OCI-LY1 (cell line): ENCODE measurements at regions not wholly inside any gene's neighbourhood (a gene's known extent, or its start where the extent isn't known, plus 50 kb on each side); places are given as distances from the start of the nearest gene placed in this dataset.

Source experiments
- H2AFZ ChIP-seq: fragments of 200-600 bp; sonication (generic), shearing (Covaris generic); 2 replicates; pipeline ENCODE4 v1.6.0; 2014; ENCODE audit warnings: antibody characterized with exemption, mild to moderate bottlenecking, low read length
- H3F3A ChIP-seq: fragments of 200-600 bp; sonication (generic), shearing (Covaris generic); 2 replicates; pipeline ENCODE4 v1.6.0; 2014; ENCODE audit warnings: mild to moderate bottlenecking, antibody characterized with exemption, low read length, moderate library complexity; ENCODE audit not compliant: insufficient read depth
- H3K27ac ChIP-seq: fragments of 200-600 bp; sonication (generic); 2 replicates; pipeline ENCODE4 v1.5.1; 2014; ENCODE audit warnings: low read length, mixed run types, mild to moderate bottlenecking, low read depth; ENCODE audit not compliant: poor library complexity, severe bottlenecking
- H3K27me3 ChIP-seq: fragments of 200-600 bp; sonication (generic); 2 replicates; pipeline ENCODE4 v1.6.0; 2014; ENCODE audit warnings: antibody characterized with exemption, mild to moderate bottlenecking, low read length, moderate library complexity; ENCODE audit not compliant: insufficient read depth
- H3K36me3 ChIP-seq: fragments of 200-600 bp; sonication (generic); 2 replicates; pipeline ENCODE4 v1.6.1; 2014; ENCODE audit warnings: mild to moderate bottlenecking, antibody characterized with exemption, low read length, moderate library complexity, mixed read lengths; ENCODE audit not compliant: insufficient read depth
- H3K4me1 ChIP-seq: fragments of 200-600 bp; sonication (generic); 2 replicates; pipeline ENCODE4 v1.5.1; 2014; ENCODE audit warnings: mild to moderate bottlenecking, low read length, moderate library complexity; ENCODE audit not compliant: insufficient read depth, severe bottlenecking
- H3K4me2 ChIP-seq: fragments of 200-600 bp; sonication (generic), shearing (Covaris generic); 2 replicates; pipeline ENCODE4 v1.6.1; 2014; ENCODE audit warnings: low read length
- H3K4me3 ChIP-seq: fragments of 200-600 bp; sonication (generic); 2 replicates; pipeline ENCODE4 v1.5.1; 2014; ENCODE audit warnings: low read length, low read depth, mild to moderate bottlenecking, mixed read lengths; ENCODE audit not compliant: poor library complexity, severe bottlenecking
- H3K79me2 ChIP-seq: fragments of 200-600 bp; shearing (Covaris generic); 2 replicates; pipeline ENCODE4 v1.6.1; 2016; ENCODE audit warnings: mixed run types, low read length, mixed read lengths; ENCODE audit not compliant: insufficient read depth
- H3K9ac ChIP-seq: fragments of 200-600 bp; sonication (generic), shearing (Covaris generic); 2 replicates; pipeline ENCODE4 v1.6.1; 2014; ENCODE audit warnings: mild to moderate bottlenecking, low read length, mixed read lengths
- H3K9me2 ChIP-seq: fragments of 200-600 bp; sonication (generic), shearing (Covaris generic); 2 replicates; pipeline ENCODE4 v1.6.1; 2014; ENCODE audit warnings: low read depth, mild to moderate bottlenecking, low read length, mixed read lengths
- H3K9me3 ChIP-seq: fragments of 200-600 bp; shearing (Covaris generic); 2 replicates; pipeline ENCODE4 v1.6.1; 2014; ENCODE audit warnings: low read length, mixed read lengths
- H4K20me1 ChIP-seq: fragments of 200-600 bp; sonication (generic), shearing (Covaris generic); 2 replicates; pipeline ENCODE4 v1.6.0; 2016; ENCODE audit warnings: mild to moderate bottlenecking, low read length; ENCODE audit not compliant: insufficient read depth
- CTCF ChIP-seq: fragments of 200-600 bp; sonication (generic), shearing (Covaris generic); IDR thresholded peaks from 2 replicates; pipeline ENCODE4 v1.5.1; 2017; ENCODE audit warnings: mild to moderate bottlenecking, antibody characterized with exemption, low read length, moderate library complexity, mixed read lengths
- EZH2 ChIP-seq: fragments of 200-600 bp; sonication (generic), shearing (Covaris generic); IDR thresholded peaks from 2 replicates; pipeline ENCODE4 v1.8.0; 2017; ENCODE audit warnings: borderline replicate concordance, mixed run types, mild to moderate bottlenecking, antibody characterized with exemption, low read length, moderate library complexity, mixed read lengths

DNA sequence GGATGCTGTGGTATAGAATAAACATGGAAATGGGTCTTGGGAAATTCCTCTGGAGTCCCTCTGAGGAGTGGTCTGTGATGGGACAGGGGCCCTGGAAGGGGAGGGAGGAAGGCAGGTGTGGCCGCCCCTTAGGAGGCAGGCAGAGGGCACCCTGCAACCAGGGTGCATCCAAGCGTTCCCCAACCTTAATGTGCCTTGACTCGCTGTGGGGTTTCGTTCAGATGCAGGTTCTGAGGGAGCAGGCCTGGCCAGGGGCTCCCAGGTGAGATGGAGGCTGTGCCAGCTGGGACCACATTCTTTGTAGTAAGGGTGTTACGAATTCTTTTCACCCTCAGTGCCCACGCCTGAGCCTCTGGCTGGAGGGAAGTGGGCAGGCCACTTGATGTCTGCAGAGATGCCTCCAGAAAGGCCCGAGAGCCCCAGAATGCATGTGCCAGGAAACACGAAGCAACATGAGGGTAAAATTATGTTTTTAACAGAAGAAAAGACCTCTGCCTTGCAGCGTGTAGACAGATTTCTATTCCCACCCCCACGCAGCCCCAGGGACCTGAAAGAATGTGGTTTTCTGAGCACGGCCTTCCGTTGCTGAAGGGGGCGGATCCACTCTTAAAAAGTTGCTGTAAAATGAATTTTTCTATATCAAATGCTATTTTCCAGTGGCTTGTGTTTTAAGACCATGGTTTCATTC, 150.4 kb upstream of the IER5L start:
- H3K27ac ChIP-seq = no peak overlapping the region
- no peaks in the 10 kb centered on the region for H3K4me1 ChIP-seq
- peaks cover 8% of the 10 kb centered on the region; the same call in 1 of the 2 replicates for H3K27me3 ChIP-seq
- TF ChIP-seq CTCF = no peak
- TF ChIP-seq EZH2 = no peak
- H4K20me1 ChIP-seq = no peaks in the 10 kb centered on the region
- no peaks in the 10 kb centered on the region for H3F3A ChIP-seq
- no peak overlapping the region for H3K9ac ChIP-seq
- H3K79me2 ChIP-seq = no peaks in the 10 kb centered on the region
- H3K4me2 ChIP-seq = no peak overlapping the region
- no peaks in the 10 kb centered on the region for H3K9me3 ChIP-seq
- no peak overlapping the region for H3K4me3 ChIP-seq
- H3K9me2 ChIP-seq = no peaks in the 10 kb centered on the region
- peaks cover 6% of the 10 kb centered on the region; the same call in 1 of the 2 replicates for H3K36me3 ChIP-seq
- H2AFZ ChIP-seq = no peak overlapping the region

GRCh38 chr9:129327552-129328328, 149.7 kb upstream of the IER5L start:
- TF ChIP-seq EZH2 (no peak), CTCF (no peak)
- Histone ChIP-seq H3K4me2 (no peak overlapping the region), H3K79me2 (no peaks in the 10 kb centered on the region)

DNA sequence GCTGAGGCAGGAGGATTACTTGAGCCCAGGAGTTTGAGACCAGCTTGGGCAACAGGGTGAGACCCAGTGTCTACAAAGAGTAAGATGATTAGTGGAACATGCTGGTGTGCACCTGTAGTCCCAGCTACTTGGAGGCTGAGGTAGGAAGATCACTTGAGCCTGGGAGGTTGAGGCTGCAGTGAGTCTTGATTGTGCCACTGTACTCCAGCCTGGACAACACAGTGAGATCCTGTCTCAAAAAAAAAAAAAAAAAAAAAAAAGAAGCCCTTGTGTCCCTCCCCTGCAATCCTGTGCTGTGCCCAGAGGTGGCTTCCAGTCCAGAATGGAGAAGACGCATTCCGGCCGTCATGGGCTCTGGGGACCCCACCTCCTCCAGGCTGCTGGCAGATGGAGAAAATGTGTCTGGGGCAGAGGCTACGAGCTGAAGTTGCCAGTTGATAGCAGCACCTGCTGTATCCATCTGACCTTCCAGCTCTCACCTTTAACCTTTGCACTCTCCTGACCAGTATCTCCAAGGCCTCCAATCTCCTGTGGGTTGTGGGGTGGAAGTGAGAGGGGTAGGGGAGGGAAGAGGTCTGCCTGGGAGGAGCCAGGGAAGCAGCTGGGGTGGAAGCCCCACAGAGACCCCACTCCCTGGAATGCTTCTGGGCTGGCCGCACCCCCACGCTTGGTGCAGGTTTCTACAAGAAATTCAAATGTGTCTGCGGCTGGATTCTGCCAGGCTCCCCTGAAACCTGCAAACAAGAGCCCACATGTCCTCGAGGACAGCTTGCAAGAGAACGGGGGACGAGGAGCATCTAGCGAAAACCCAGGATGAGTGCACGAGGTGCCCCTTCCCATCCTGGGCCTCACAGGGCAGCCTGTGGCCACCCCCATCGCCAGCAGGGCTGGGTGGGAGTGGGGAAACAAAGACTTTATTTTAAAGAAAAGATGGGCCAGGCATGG, 148.3 kb upstream of the IER5L start:
- Histone ChIP-seq H3K27me3 (peaks cover 8% of the 10 kb centered on the region; the same call in 1 of the 2 replicates), H3K9me2 (no peaks in the 10 kb centered on the region), H4K20me1 (no peaks in the 10 kb centered on the region), H3K4me1 (no peaks in the 10 kb centered on the region), H3K79me2 (no peaks in the 10 kb centered on the region), H3K9me3 (no peaks in the 10 kb centered on the region), H3K4me2 (no peak overlapping the region), H3K4me3 (no peak overlapping the region), H3K9ac (no peak overlapping the region), H3F3A (no peaks in the 10 kb centered on the region), H3K36me3 (peaks cover 6% of the 10 kb centered on the region; the same call in 1 of the 2 replicates), H2AFZ (no peak overlapping the region), H3K27ac (no peak overlapping the region)
- TF ChIP-seq CTCF = no peak
- TF ChIP-seq EZH2 = no peak

More at GRCh38 chr9:129327552-129328328, 149.7 kb upstream of the IER5L start:
- Histone ChIP-seq H3K27me3 (peaks cover 8% of the 10 kb centered on the region; the same call in 1 of the 2 replicates), H2AFZ (no peak overlapping the region), H4K20me1 (no peaks in the 10 kb centered on the region), H3K27ac (no peak overlapping the region), H3K9ac (no peak overlapping the region), H3K4me1 (no peaks in the 10 kb centered on the region), H3K9me2 (no peaks in the 10 kb centered on the region), H3K36me3 (peaks cover 6% of the 10 kb centered on the region; the same call in 1 of the 2 replicates), H3K9me3 (no peaks in the 10 kb centered on the region), H3K4me3 (no peak overlapping the region), H3F3A (no peaks in the 10 kb centered on the region)
